Stimulated activated memory B cell treated with anti-CD40 and anti-IgM and Interleukin-4, amounts not matched to agents 10 μg/mL and 1 μg/mL and 100 μg/mL, for 72 hours (primary cell): ENCODE measurements at regions not wholly inside any gene's neighbourhood (a gene's known extent, or its start where the extent isn't known, plus 50 kb on each side); places are given as distances from the start of the nearest gene placed in this dataset.
"Not testable (repeated sequence)": the region's sequence is repeated elsewhere in the genome, so short reads cannot be mapped to it uniquely, and the experiment has no call there.

ENCODE experiments used
- ATAC-seq: fragments of 150-1000 bp; cut with Tn5 transposase; 2 replicates; pipeline ENCODE4 v1.10.0; 2021
- H3K27ac Mint-ChIP-seq: one replicate; pipeline ENCODE4 v1.8.0; 2022; ENCODE audit warnings: mild to moderate bottlenecking, mixed read lengths
- H3K27me3 Mint-ChIP-seq: one replicate; pipeline ENCODE4 v1.8.0; 2022; ENCODE audit warnings: mixed read lengths
- H3K36me3 Mint-ChIP-seq: one replicate; pipeline ENCODE4 v1.8.0; 2022; ENCODE audit warnings: mixed read lengths
- H3K4me1 Mint-ChIP-seq: one replicate; pipeline ENCODE4 v1.8.0; 2022; ENCODE audit warnings: mixed read lengths
- H3K4me3 Mint-ChIP-seq: one replicate; pipeline ENCODE4 v1.8.0; 2022; ENCODE audit warnings: mild to moderate bottlenecking, moderate library complexity, mixed read lengths
- H3K9me3 Mint-ChIP-seq: one replicate; pipeline ENCODE4 v1.8.0; 2022; ENCODE audit warnings: mixed read lengths

- Mint-ChIP-seq H3K9me3 (no peaks in the 10 kb centered on the region), H3K27ac (no peak overlapping the region), H3K4me1 (no peaks in the 10 kb centered on the region), H3K4me3 (no peak overlapping the region), H3K27me3 (no peaks in the 10 kb centered on the region), H3K36me3 (no peaks in the 10 kb centered on the region)
- no peak for ATAC-seq
Observed at GRCh38 chrX:106220177-106220576, 52.1 kb downstream of the PWWP3B start.

- no peak for ATAC-seq
- Mint-ChIP-seq H3K27me3 (no peaks in the 10 kb centered on the region), H3K36me3 (no peaks in the 10 kb centered on the region), H3K4me3 (no peak overlapping the region), H3K9me3 (no peaks in the 10 kb centered on the region), H3K27ac (no peak overlapping the region), H3K4me1 (no peaks in the 10 kb centered on the region)
Observed at GRCh38 chrX:106243376-106243775, 75.3 kb downstream of the PWWP3B start.

GRCh38 chrX:106246511-106246910, 78.4 kb downstream of the PWWP3B start:
- no peaks in the 10 kb centered on the region for H3K4me1 Mint-ChIP-seq

GRCh38 chrX:106247162-106247561, 79.1 kb downstream of the PWWP3B start:
- Mint-ChIP-seq H3K4me3 (no peak overlapping the region), H3K36me3 (no peaks in the 10 kb centered on the region), H3K27ac (no peak overlapping the region), H3K4me1 (no peaks in the 10 kb centered on the region), H3K27me3 (no peaks in the 10 kb centered on the region), H3K9me3 (no peaks in the 10 kb centered on the region)
- no peak for ATAC-seq

More at GRCh38 chrX:106246511-106246910, 78.4 kb downstream of the PWWP3B start:
- H3K27ac Mint-ChIP-seq: no peak overlapping the region
- no peaks in the 10 kb centered on the region for H3K9me3 Mint-ChIP-seq
- no peaks in the 10 kb centered on the region for H3K27me3 Mint-ChIP-seq
- no peak for ATAC-seq
- no peak overlapping the region for H3K4me3 Mint-ChIP-seq
- no peaks in the 10 kb centered on the region for H3K36me3 Mint-ChIP-seq

DNA sequence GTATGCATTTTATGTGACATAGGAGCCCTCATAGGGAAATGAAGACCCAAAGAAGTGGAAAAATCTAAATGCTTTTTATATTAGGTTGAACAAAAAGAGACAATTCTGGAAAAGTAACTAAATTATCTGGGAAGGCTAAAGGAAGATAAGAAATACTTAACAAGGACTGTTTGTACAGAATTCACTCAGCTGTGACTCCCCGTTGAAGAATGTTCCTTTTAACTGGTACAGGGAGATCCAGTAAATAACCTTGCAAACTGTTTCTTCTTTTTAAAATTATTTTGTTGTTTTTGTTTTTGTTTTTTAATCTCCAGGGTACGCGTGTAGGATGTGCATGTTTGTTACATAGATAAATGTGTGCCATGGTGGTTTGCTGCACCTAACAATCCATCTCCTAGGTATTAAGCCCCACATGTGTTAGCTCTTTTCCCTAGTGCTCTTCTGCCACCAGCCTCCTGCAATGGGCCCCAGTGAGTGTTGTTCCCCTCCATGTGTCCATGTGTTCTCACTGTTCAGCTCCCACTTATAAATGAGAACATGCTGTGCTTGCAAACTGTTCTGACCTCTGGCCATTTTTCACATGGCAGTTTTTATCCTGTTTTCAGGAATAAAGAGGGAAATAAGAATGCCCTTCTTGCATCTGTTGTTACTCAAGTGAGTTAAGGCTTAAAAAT, 81.7 kb downstream of the PWWP3B start:
- Mint-ChIP-seq H3K36me3 (no peaks in the 10 kb centered on the region), H3K27me3 (no peaks in the 10 kb centered on the region), H3K9me3 (no peaks in the 10 kb centered on the region), H3K4me3 (no peak overlapping the region), H3K4me1 (no peaks in the 10 kb centered on the region), H3K27ac (no peak overlapping the region)
- ATAC-seq: no peak

DNA sequence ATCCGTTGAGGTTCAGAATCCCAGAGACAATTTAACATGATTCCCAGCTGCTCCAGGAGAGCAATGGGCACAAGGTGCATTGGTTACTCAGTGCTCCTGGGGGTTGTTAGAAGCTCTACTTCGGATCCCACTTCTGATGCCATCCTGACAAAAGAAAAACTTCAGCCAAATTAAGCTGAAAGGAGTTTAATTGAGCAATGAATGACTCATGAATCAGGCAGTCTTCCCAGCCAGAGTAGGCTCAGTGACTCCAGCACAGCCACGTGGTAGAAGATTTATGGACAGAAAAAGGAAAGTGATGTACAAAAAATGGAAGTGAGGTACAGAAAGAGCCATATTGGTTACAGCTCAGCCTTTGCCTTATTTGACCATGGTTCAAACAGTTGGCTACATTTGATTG, 95.7 kb downstream of the PWWP3B start:
- Mint-ChIP-seq H3K27ac (no peak overlapping the region), H3K4me3 (no peak overlapping the region), H3K27me3 (no peaks in the 10 kb centered on the region), H3K4me1 (no peaks in the 10 kb centered on the region), H3K9me3 (no peaks in the 10 kb centered on the region), H3K36me3 (no peaks in the 10 kb centered on the region)
- ATAC-seq: no peak

GRCh38 chrX:106273947-106274587, 106.0 kb downstream of the PWWP3B start:
- H3K4me3 Mint-ChIP-seq, H3K9me3 Mint-ChIP-seq: not testable (repeated sequence)

DNA sequence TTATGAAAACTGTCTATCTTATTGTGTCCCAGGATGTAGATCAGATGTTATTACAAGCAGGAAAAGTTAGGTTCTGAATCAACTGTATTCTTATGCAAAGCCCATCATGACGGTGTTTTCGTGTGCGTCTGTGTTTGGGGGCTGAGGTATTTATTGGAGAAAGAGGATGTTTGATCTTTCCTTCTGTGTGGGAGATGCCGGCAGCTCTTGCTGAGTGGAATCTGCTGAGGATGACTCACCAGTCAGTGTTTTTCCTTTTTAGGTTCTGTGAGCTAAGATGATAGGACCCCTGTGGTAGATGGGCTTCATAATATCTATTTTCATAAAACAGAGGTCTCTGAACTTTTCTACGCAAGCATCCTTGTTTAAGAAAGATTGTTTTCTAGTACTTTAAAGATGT, 107.1 kb downstream of the PWWP3B start:
- H3K27me3 Mint-ChIP-seq, H3K4me1 Mint-ChIP-seq, H3K36me3 Mint-ChIP-seq, H3K4me3 Mint-ChIP-seq, ATAC-seq, H3K27ac Mint-ChIP-seq, H3K9me3 Mint-ChIP-seq: not testable (repeated sequence)

More at GRCh38 chrX:106273947-106274587, 106.0 kb downstream of the PWWP3B start:
- not testable (repeated sequence) for H3K4me1 Mint-ChIP-seq, H3K27ac Mint-ChIP-seq, H3K36me3 Mint-ChIP-seq, H3K27me3 Mint-ChIP-seq, ATAC-seq

DNA sequence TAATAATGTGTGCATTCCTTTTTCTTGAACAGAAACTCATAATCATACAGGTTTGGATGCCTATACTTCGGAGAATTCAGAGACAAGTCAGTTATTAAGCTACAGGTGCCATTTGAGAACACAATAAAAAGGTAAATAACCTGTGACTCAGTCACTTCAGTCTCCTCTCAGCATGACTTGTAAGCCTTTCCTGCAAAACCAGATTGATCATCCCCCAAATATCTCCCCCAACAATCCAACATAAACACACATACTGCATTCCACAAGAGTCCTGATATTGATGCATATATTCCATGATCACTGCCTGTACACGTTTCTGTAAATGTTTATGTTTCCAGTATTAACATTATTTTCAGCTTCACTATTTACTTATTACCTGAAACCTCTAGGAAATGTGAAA, 110.8 kb downstream of the PWWP3B start:
- Mint-ChIP-seq H3K9me3 (no peaks in the 10 kb centered on the region), H3K36me3 (no peaks in the 10 kb centered on the region), H3K4me3 (no peak overlapping the region), H3K4me1 (no peaks in the 10 kb centered on the region), H3K27ac (no peak overlapping the region), H3K27me3 (no peaks in the 10 kb centered on the region)
- ATAC-seq: no peak

DNA sequence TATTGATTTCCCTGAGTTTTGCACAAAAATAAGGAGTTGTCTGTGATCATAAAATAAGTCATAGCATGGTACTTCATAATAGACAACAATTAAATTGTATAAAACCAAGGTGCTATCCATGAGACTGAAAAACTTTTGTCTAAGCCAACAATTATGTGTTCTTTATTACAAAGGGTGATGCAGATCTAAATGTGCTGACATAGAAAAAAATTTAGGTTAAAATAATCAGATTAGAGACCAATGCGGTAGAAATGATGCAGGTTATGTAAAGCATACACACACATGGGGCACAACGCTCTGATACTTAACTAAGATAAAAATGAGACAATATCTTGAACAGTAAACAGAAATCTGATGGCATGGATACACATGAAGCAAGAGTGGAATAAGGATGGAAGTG, 113.3 kb downstream of the PWWP3B start:
- ATAC-seq: no peak
- Mint-ChIP-seq H3K36me3 (no peaks in the 10 kb centered on the region), H3K27me3 (no peaks in the 10 kb centered on the region), H3K4me3 (no peak overlapping the region), H3K4me1 (no peaks in the 10 kb centered on the region), H3K9me3 (no peaks in the 10 kb centered on the region), H3K27ac (no peak overlapping the region)

DNA sequence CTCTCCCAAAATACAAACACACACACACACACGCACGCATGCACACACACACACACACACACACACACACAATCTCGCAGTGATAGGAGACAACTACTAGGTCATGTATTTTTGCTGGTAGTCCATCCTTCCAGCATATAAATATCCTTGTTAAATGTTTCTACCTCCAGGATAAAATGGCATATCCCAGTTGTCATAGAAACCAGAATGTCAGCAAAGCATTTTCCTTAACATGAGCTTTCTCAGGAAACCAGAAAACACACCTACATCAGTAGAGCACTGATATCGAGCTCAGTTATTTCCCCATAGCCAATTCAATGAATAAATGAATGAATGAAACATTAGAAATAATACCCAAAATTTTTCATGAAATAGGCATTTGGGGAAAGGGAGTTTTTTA, 115.7 kb downstream of the PWWP3B start:
- no peaks in the 10 kb centered on the region for H3K9me3 Mint-ChIP-seq
- no peaks in the 10 kb centered on the region for H3K27me3 Mint-ChIP-seq
- H3K4me3 Mint-ChIP-seq: no peak overlapping the region
- H3K4me1 Mint-ChIP-seq: no peaks in the 10 kb centered on the region
- H3K36me3 Mint-ChIP-seq: no peaks in the 10 kb centered on the region
- no peak for ATAC-seq
- H3K27ac Mint-ChIP-seq: no peak overlapping the region

DNA sequence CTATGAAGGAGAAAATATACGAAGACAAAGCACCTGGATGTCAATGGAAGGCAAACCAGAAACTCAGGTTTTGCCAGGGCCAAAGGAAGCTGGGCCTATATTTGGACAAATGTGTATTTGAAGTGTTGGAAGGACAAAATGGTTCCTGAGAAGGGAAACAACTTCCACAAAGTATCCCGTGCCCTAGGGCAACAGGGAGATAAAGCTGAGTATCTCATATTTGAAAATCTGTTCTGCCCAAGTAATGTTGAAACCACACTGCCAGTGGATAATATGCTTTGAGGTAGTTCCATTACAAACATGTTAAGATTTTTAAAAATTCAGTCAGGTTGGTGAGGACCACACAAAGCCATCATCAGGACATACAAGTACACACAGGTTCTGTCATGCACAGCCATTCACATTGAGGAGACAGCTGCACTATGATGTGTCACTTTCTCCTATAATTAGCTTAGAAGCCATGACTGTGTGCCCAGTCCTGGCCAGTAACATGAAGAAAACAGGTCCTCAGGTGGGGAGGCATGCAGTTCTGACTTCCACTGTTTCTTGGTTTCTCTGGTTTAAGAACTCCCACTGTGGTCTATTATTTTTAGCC, 116.4 kb downstream of the PWWP3B start:
- no peak overlapping the region for H3K27ac Mint-ChIP-seq
- no peaks in the 10 kb centered on the region for H3K4me1 Mint-ChIP-seq
- H3K4me3 Mint-ChIP-seq: no peak overlapping the region
- ATAC-seq: no peak
- H3K9me3 Mint-ChIP-seq: no peaks in the 10 kb centered on the region
- H3K27me3 Mint-ChIP-seq: no peaks in the 10 kb centered on the region
- H3K36me3 Mint-ChIP-seq: no peaks in the 10 kb centered on the region

- no peaks in the 10 kb centered on the region for H3K36me3 Mint-ChIP-seq
- H3K4me1 Mint-ChIP-seq: no peaks in the 10 kb centered on the region
- H3K27me3 Mint-ChIP-seq: no peaks in the 10 kb centered on the region
- ATAC-seq: no peak
- no peak overlapping the region for H3K4me3 Mint-ChIP-seq
- H3K27ac Mint-ChIP-seq: no peak overlapping the region
- no peaks in the 10 kb centered on the region for H3K9me3 Mint-ChIP-seq
Observed at GRCh38 chrX:106286053-106286650, 118.0 kb downstream of the PWWP3B start.

DNA sequence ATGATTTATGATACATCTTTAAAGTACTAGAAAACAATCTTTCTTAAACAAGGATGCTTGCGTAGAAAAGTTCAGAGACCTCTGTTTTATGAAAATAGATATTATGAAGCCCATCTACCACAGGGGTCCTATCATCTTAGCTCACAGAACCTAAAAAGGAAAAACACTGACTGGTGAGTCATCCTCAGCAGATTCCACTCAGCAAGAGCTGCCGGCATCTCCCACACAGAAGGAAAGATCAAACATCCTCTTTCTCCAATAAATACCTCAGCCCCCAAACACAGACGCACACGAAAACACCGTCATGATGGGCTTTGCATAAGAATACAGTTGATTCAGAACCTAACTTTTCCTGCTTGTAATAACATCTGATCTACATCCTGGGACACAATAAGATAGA, 122.7 kb downstream of the PWWP3B start:
- not testable (repeated sequence) for ATAC-seq, H3K27me3 Mint-ChIP-seq, H3K4me1 Mint-ChIP-seq, H3K27ac Mint-ChIP-seq, H3K36me3 Mint-ChIP-seq, H3K9me3 Mint-ChIP-seq, H3K4me3 Mint-ChIP-seq

DNA sequence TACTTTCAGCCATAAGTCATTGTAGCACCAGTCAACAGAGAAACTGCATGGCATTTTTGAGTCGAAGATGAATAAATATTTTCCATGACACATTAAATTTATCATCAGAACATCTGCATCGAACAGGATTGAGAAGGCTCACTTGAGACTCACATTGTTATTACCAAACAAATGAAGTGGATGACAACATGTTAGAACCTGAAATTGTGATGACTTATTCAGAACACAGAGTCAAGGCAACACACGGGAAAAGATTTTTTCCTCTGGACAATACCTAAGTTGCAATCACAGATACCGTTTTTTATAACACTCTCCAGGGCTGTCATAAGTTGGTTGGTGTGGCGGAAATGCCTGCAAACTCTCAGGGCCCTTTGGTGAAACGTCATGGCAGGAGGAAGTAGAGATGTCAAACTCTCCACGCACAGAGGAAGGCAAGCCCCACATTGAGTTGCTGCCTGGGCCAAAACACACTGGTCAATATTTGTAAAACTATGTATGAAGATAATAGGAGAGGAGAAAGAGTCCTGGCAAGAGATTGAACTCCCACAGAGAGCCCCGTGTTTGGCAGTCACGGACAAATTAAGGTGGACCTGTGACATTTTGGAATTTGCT, 123.8 kb downstream of the PWWP3B start:
- ATAC-seq, H3K9me3 Mint-ChIP-seq, H3K4me3 Mint-ChIP-seq, H3K27ac Mint-ChIP-seq, H3K27me3 Mint-ChIP-seq, H3K36me3 Mint-ChIP-seq, H3K4me1 Mint-ChIP-seq: not testable (repeated sequence)
